ENCODE measurements at regions not wholly inside any gene's neighbourhood (a gene's known extent, or its start where the extent isn't known, plus 50 kb on each side); places are given as distances from the start of the nearest gene placed in this dataset.

GRCh38 chr17:77694391-77695363 lies 263.8 kb upstream of the TNRC6C start:
- DNase-seq: no peak

- no peak for DNase-seq
Measured at GRCh38 chr17:77695386-77695785, 263.1 kb upstream of the TNRC6C start.

- DNase-seq: no peak
Measured at GRCh38 chr17:77696151-77696720, 262.3 kb upstream of the TNRC6C start.

GRCh38 chr17:77696721-77697460 lies 261.6 kb upstream of the TNRC6C start:
- no peak for DNase-seq

- no peak for DNase-seq
Measured at GRCh38 chr17:77697480-77698400, 260.8 kb upstream of the TNRC6C start.

- no peak for DNase-seq
Measured at GRCh38 chr17:77698903-77699623, 259.4 kb upstream of the TNRC6C start.

GRCh38 chr17:77700165-77700881 lies 258.2 kb upstream of the TNRC6C start:
- DNase-seq: no peak

GRCh38 chr17:77701996-77702395 lies 256.5 kb upstream of the TNRC6C start:
- no peak for DNase-seq

- no peak for DNase-seq
Measured at GRCh38 chr17:77704048-77704815, 254.3 kb upstream of the TNRC6C start.

GRCh38 chr17:77706938-77707337 lies 251.6 kb upstream of the TNRC6C start:
- DNase-seq: no peak

GRCh38 chr17:77707546-77707945 lies 251.0 kb upstream of the TNRC6C start:
- no peak for DNase-seq

- DNase-seq: no peak
Measured at GRCh38 chr17:77708049-77708448, 250.5 kb upstream of the TNRC6C start.

- no peak for DNase-seq
Measured at GRCh38 chr17:77708936-77709335, 249.6 kb upstream of the TNRC6C start.

- DNase-seq: no peak
Measured at GRCh38 chr17:77709594-77709993, 248.9 kb upstream of the TNRC6C start.

GRCh38 chr17:77712578-77712977 lies 245.9 kb upstream of the TNRC6C start:
- no peak for DNase-seq

GRCh38 chr17:77716289-77716926 lies 242.1 kb upstream of the TNRC6C start:
- no peak for DNase-seq

GRCh38 chr17:77717941-77718668 lies 240.4 kb upstream of the TNRC6C start:
- no peak for DNase-seq

GRCh38 chr17:77718669-77718961 lies 239.9 kb upstream of the TNRC6C start:
- no peak for DNase-seq

- no peak for DNase-seq
Measured at GRCh38 chr17:77719806-77720205, 238.7 kb upstream of the TNRC6C start.
